Endodermal cell (in vitro differentiated cells): ENCODE measurements at regions not wholly inside any gene's neighbourhood (a gene's known extent, or its start where the extent isn't known, plus 50 kb on each side); places are given as distances from the start of the nearest gene placed in this dataset.
A peak's percentile ranks its signal among the peaks of the same experiment; 100 is the strongest.

Experiments
- DNase-seq: peaks from one replicate; pipeline ENCODE4 v3.0.0-alpha.2; 2017
- H3K27ac ChIP-seq: 2 replicates; pipeline ENCODE4 v1.5.1; 2013; ENCODE audit warnings: mild to moderate bottlenecking, low read depth, low read length, moderate library complexity
- H3K27me3 ChIP-seq: 2 replicates; pipeline ENCODE4 v1.6.1; 2013; ENCODE audit warnings: mild to moderate bottlenecking, low read length, moderate library complexity; ENCODE audit not compliant: insufficient read depth, control insufficient read depth, poor library complexity, severe bottlenecking
- H3K36me3 ChIP-seq: 2 replicates; pipeline ENCODE4 v1.7.0; 2013; ENCODE audit warnings: mild to moderate bottlenecking, low read length, moderate library complexity; ENCODE audit not compliant: control insufficient read depth, insufficient read depth
- H3K4me1 ChIP-seq: one replicate; pipeline ENCODE4 v1.7.0; 2013; ENCODE audit warnings: low read length; ENCODE audit not compliant: control insufficient read depth, insufficient read depth
- H3K4me3 ChIP-seq: 2 replicates; pipeline ENCODE4 v1.5.1; 2013; ENCODE audit warnings: mild to moderate bottlenecking, low read length, moderate library complexity
- H3K9ac ChIP-seq: 2 replicates; pipeline ENCODE4 v1.6.1; 2013; ENCODE audit warnings: mild to moderate bottlenecking, low read length, moderate library complexity; ENCODE audit not compliant: poor library complexity, severe bottlenecking; ENCODE audit errors: extremely low read depth
- H3K9me3 ChIP-seq: 2 replicates; pipeline ENCODE4 v1.6.1; 2013; ENCODE audit warnings: mild to moderate bottlenecking, low read length, moderate library complexity; ENCODE audit not compliant: control insufficient read depth
- H3K27ac Mint-ChIP-seq: 2 replicates; pipeline ENCODE4 v1.8.0; 2020; ENCODE audit warnings: mixed read lengths
- H3K27me3 Mint-ChIP-seq: 2 replicates; pipeline ENCODE4 v1.8.0; 2021; ENCODE audit warnings: mild to moderate bottlenecking, mixed read lengths; ENCODE audit not compliant: insufficient read depth
- H3K36me3 Mint-ChIP-seq: 2 replicates; pipeline ENCODE4 v1.8.0; 2020; ENCODE audit warnings: low read depth, mixed read lengths
- H3K4me1 Mint-ChIP-seq: 2 replicates; pipeline ENCODE4 v1.8.0; 2020; ENCODE audit warnings: mixed read lengths
- H3K4me3 Mint-ChIP-seq: 2 replicates; pipeline ENCODE4 v1.8.0; 2020; ENCODE audit warnings: mild to moderate bottlenecking, moderate library complexity, mixed read lengths
- H3K9me3 Mint-ChIP-seq: 2 replicates; pipeline ENCODE4 v1.8.0; 2020; ENCODE audit warnings: mild to moderate bottlenecking, mixed read lengths
- CTCF ChIP-seq: fragments of 200-600 bp; sonication (generic); conservative IDR thresholded peaks from 2 replicates; pipeline ENCODE4 v1.5.0; 2021; ENCODE audit warnings: antibody characterized with exemption, mild to moderate bottlenecking
- WGBS, 2 experiments: methylation state at CpG; one replicate each; pipeline versions ENCODE4 v1.1.5 to v1.1.7; 2013; ENCODE audit warnings: missing lambda C conversion rate in 2 of 2, mixed read lengths in 1 of 2; ENCODE audit not compliant: insufficient coverage in 1 of 2, insufficient read length in 1 of 2; 5-methylcytosine and 5-hydroxymethylcytosine counted together

GRCh38 chr5:103439007-103439406, 123.6 kb downstream of the NUDT12 start:
- Histone ChIP-seq H3K36me3 (no peaks in the 10 kb centered on the region), H3K27ac (no peak overlapping the region), H3K4me3 (peak overlapping the region; percentile 4), H3K4me1 (peaks cover 4% of the 10 kb centered on the region), H3K27me3 (peaks cover 17% of the 10 kb centered on the region), H3K9me3 (peaks cover 35% of the 10 kb centered on the region), H3K9ac (no peak overlapping the region)
- no peak for TF ChIP-seq CTCF
- no peak overlapping the region for H3K4me3 Mint-ChIP-seq
- peaks cover 24% of the 10 kb centered on the region for H3K4me1 Mint-ChIP-seq
- no peak overlapping the region for H3K27ac Mint-ChIP-seq
- peaks cover 12% of the 10 kb centered on the region for H3K27me3 Mint-ChIP-seq
- peaks cover 22% of the 10 kb centered on the region for H3K9me3 Mint-ChIP-seq
- no peaks in the 10 kb centered on the region for H3K36me3 Mint-ChIP-seq
- 80 to 96% methylated on average over 1 to 2 of the region's 2 CpGs for WGBS, 2 experiments
- no peak for DNase-seq

GRCh38 chr5:103436656-103437055, 125.9 kb downstream of the NUDT12 start:
- Mint-ChIP-seq H3K36me3 (no peaks in the 10 kb centered on the region), H3K9me3 (peaks cover 17% of the 10 kb centered on the region), H3K4me1 (peaks cover 20% of the 10 kb centered on the region), H3K27ac (no peak overlapping the region), H3K4me3 (no peak overlapping the region), H3K27me3 (peaks cover 15% of the 10 kb centered on the region)
- peaks cover 35% of the 10 kb centered on the region for H3K9me3 ChIP-seq
- no peak overlapping the region for H3K9ac ChIP-seq
- H3K27me3 ChIP-seq: peaks cover 17% of the 10 kb centered on the region
- peak overlapping the region; percentile 56 for H3K27ac ChIP-seq
- H3K36me3 ChIP-seq: no peaks in the 10 kb centered on the region
- DNase-seq: no peak
- no peaks in the 10 kb centered on the region for H3K4me1 ChIP-seq
- no peak overlapping the region for H3K4me3 ChIP-seq
- no peak for TF ChIP-seq CTCF
- WGBS, 2 experiments: 63 to 88% methylated on average over 1 to 2 of the region's 2 CpGs

GRCh38 chr5:103436112-103436511, 126.5 kb downstream of the NUDT12 start:
- H3K27me3 ChIP-seq: peaks cover 17% of the 10 kb centered on the region
- no peaks in the 10 kb centered on the region for H3K36me3 Mint-ChIP-seq
- H3K27ac Mint-ChIP-seq: no peak overlapping the region
- peaks cover 16% of the 10 kb centered on the region for H3K27me3 Mint-ChIP-seq
- no peak for DNase-seq
- H3K9me3 Mint-ChIP-seq: peaks cover 17% of the 10 kb centered on the region
- no peaks in the 10 kb centered on the region for H3K4me1 ChIP-seq
- 92 to 100% methylated on average over 1 of the region's 1 CpG for whole genome bisulfite sequencing, 2 experiments
- TF ChIP-seq CTCF: no peak
- no peaks in the 10 kb centered on the region for H3K36me3 ChIP-seq
- no peak overlapping the region for H3K4me3 ChIP-seq
- peaks cover 19% of the 10 kb centered on the region for H3K4me1 Mint-ChIP-seq
- H3K4me3 Mint-ChIP-seq: no peak overlapping the region
- peaks cover 35% of the 10 kb centered on the region for H3K9me3 ChIP-seq
- H3K9ac ChIP-seq: no peak overlapping the region
- H3K27ac ChIP-seq: peak overlapping the region; percentile 56
